SK-N-SH (cell line): ENCODE measurements at regions not wholly inside any gene's neighbourhood (a gene's known extent, or its start where the extent isn't known, plus 50 kb on each side); places are given as distances from the start of the nearest gene placed in this dataset.

Experiments
- CTCF ChIA-PET: fragments of 300-600, 350-600 bp; formaldehyde crosslinking; extraction: SDS; loops from one replicate; lab custom pipeline; 2021; lab: Yijun Ruan, JAX
- POLR2A ChIA-PET: fragments of 350-600 bp; sonication (Branson Sonifier 250); formaldehyde crosslinking; extraction: SDS; loops from one replicate; lab custom pipeline; 2020; ENCODE audit warnings: antibody characterized with exemption, inconsistent platforms; lab: Yijun Ruan, JAX
- DNase-seq: peaks from one replicate; pipeline ENCODE4 v3.0.0; 2012
- H2AFZ ChIP-seq: fragments of 200-600 bp; sonication (generic); 2 replicates; pipeline ENCODE4 v1.8.1; 2016; ENCODE audit warnings: antibody characterized with exemption, mild to moderate bottlenecking, low read depth
- H3F3A ChIP-seq: fragments of 200-600 bp; sonication (generic); replicated peaks from 2 replicates; pipeline ENCODE3; 2016; ENCODE audit warnings: antibody characterized with exemption, mild to moderate bottlenecking; ENCODE audit not compliant: insufficient read depth
- H3K27ac ChIP-seq, 2 experiments: fragments of 200-500 bp in 1 of 2; fragments of 200-600 bp in 1 of 2; sonication (Bioruptor generic) in 1 of 2; sonication (generic), shearing (Covaris generic) in 1 of 2; 2 replicates each; pipeline versions ENCODE4 v1.5.1 to v1.6.1; 2014 to 2016; ENCODE audit warnings: low read depth in 2 of 2, inconsistent platforms in 1 of 2, low read length in 1 of 2, mild to moderate bottlenecking in 1 of 2, mixed read lengths in 1 of 2
- H3K27me3 ChIP-seq: fragments of 200-600 bp; sonication (generic), shearing (Covaris generic); 2 replicates; pipeline ENCODE4 v1.6.1; 2016; ENCODE audit warnings: mixed run types; ENCODE audit not compliant: insufficient read depth
- H3K36me3 ChIP-seq, 2 experiments: fragments of 200-500 bp in 1 of 2; fragments of 200-600 bp in 1 of 2; sonication (Bioruptor generic) in 1 of 2; sonication (generic) in 1 of 2; replicated peaks in 1 of 2; 2 replicates each; pipeline versions ENCODE3 to v1.5.1; 2014 to 2016; ENCODE audit warnings: low read length in 1 of 2, mild to moderate bottlenecking in 1 of 2; ENCODE audit not compliant: insufficient read depth in 2 of 2, control insufficient read depth in 1 of 2
- H3K4me1 ChIP-seq, 2 experiments: fragments of 200-500 bp in 1 of 2; fragments of 200-600 bp in 1 of 2; sonication (Bioruptor generic) in 1 of 2; sonication (generic), shearing (Covaris generic) in 1 of 2; 2 replicates each; pipeline versions ENCODE4 v1.5.1 to v1.6.1; 2014 to 2016; ENCODE audit warnings: low read depth in 1 of 2, low read length in 1 of 2, mixed run types in 1 of 2; ENCODE audit not compliant: insufficient read depth in 2 of 2, control insufficient read depth in 1 of 2
- H3K4me2 ChIP-seq: fragments of 200-600 bp; sonication (generic), shearing (Covaris generic); 2 replicates; pipeline ENCODE4 v1.6.1; 2017; ENCODE audit warnings: mixed run types
- H3K4me3 ChIP-seq, 2 experiments: fragments of 200-500 bp in 1 of 2; fragments of 200-600 bp in 1 of 2; sonication (Bioruptor generic) in 1 of 2; sonication (generic), shearing (Covaris generic) in 1 of 2; 2 replicates each; pipeline versions ENCODE4 v1.5.1 to v1.8.1; 2014 to 2016; ENCODE audit warnings: low read depth in 2 of 2, inconsistent platforms in 1 of 2, low read length in 1 of 2, mild to moderate bottlenecking in 1 of 2, mixed read lengths in 1 of 2, moderate library complexity in 1 of 2
- H3K79me2 ChIP-seq: fragments of 200-600 bp; sonication (generic); 2 replicates; pipeline ENCODE4 v1.8.1; 2017; ENCODE audit warnings: mild to moderate bottlenecking; ENCODE audit not compliant: insufficient read depth
- H3K9ac ChIP-seq: fragments of 200-600 bp; sonication (generic); 2 replicates; pipeline ENCODE4 v1.6.1; 2017; ENCODE audit warnings: mixed run types
- H3K9me2 ChIP-seq: fragments of 200-600 bp; sonication (generic); 2 replicates; pipeline ENCODE4 v1.6.1; 2017; ENCODE audit warnings: mixed run types
- H3K9me3 ChIP-seq: fragments of 200-600 bp; sonication (generic); 2 replicates; pipeline ENCODE4 v1.6.1; 2017; ENCODE audit warnings: mixed run types, mild to moderate bottlenecking, moderate library complexity
- H4K20me1 ChIP-seq: fragments of 200-600 bp; sonication (generic); 2 replicates; pipeline ENCODE4 v1.6.1; 2017; ENCODE audit warnings: mild to moderate bottlenecking, mixed run types; ENCODE audit not compliant: insufficient read depth
- ELF1 ChIP-seq: IDR thresholded peaks from 2 replicates; pipeline ENCODE4 v1.4.0; 2012
- EP300 ChIP-seq, 2 experiments: IDR thresholded peaks; 2 replicates each; pipeline versions ENCODE4 v1.4.0 to v1.6.1; 2012; ENCODE audit warnings: borderline replicate concordance in 1 of 2, low read depth in 1 of 2, low read length in 1 of 2
- GABPA ChIP-seq: IDR thresholded peaks from 2 replicates; pipeline ENCODE4 v1.4.0; 2012; ENCODE audit warnings: low read depth, mild to moderate bottlenecking
- IRF3 ChIP-seq: fragments of 150-350 bp; IDR thresholded peaks from 2 replicates; pipeline ENCODE4 v1.6.1; 2016; ENCODE audit warnings: mild to moderate bottlenecking, low read depth, low read length
- JUND ChIP-seq: IDR thresholded peaks from 2 replicates; pipeline ENCODE4 v1.4.0; 2012
- MEF2A ChIP-seq: IDR thresholded peaks from 2 replicates; pipeline ENCODE4 v1.4.0; 2012; ENCODE audit warnings: low read depth, borderline replicate concordance
- MXI1 ChIP-seq: IDR thresholded peaks from 2 replicates; pipeline ENCODE4 v1.6.1; 2012; ENCODE audit warnings: mild to moderate bottlenecking, low read depth, low read length, improper control_type of control experiment
- RFX5 ChIP-seq: IDR thresholded peaks from 2 replicates; pipeline ENCODE4 v1.6.1; 2012; ENCODE audit warnings: mild to moderate bottlenecking, improper control_type of control experiment, low read length
- TCF12 ChIP-seq: IDR thresholded peaks from 2 replicates; pipeline ENCODE4 v1.4.0; 2012
- USF1 ChIP-seq: IDR thresholded peaks from 2 replicates; pipeline ENCODE4 v1.4.0; 2012; ENCODE audit warnings: low read depth, borderline replicate concordance
- WGBS: methylation state at CpG from one replicate; pipeline ENCODE4 v1.1.6; 2017; ENCODE audit warnings: low lambda C conversion rate; 5-methylcytosine and 5-hydroxymethylcytosine counted together
- TF ChIP-seq, protein P1 (sequence below): fragments of 150-350 bp; IDR thresholded peaks from 2 replicates; pipeline ENCODE4 v1.6.1; 2017; ENCODE audit warnings: antibody characterized with exemption, low read length, low read depth, borderline replicate concordance
- TF ChIP-seq, protein P2 (sequence below): fragments of 200-600 bp; sonication (generic); IDR thresholded peaks from 2 replicates; pipeline ENCODE4 v1.6.1; 2017; ENCODE audit warnings: antibody characterized with exemption, mild to moderate bottlenecking, moderate library complexity
- TF ChIP-seq, protein P3 (sequence below): IDR thresholded peaks from 2 replicates; pipeline ENCODE4 v1.4.0; 2012; ENCODE audit warnings: low read depth, borderline replicate concordance
- TF ChIP-seq, protein P4 (sequence below): IDR thresholded peaks from 2 replicates; pipeline ENCODE4 v1.4.0; 2012; ENCODE audit warnings: low read depth

DNA sequence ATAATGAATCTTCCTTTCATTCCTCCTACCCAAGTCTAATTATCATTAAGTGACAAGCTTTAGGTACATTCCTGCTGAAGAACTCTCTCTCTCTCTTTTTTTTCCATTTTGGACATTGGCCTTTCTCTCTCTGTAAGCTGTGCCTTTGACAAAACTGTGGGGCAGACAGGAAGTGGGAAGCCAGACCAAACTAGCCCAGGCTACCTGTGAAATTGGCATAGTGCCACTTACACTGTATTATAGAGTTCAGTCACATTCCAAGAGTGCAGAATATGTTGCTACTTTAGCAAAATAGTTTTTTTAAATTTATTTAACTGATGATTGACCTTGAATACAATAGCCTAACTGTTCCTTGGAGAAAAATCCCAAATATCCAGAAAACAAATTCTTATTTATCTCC is 381.5 kb upstream of the ETAA1 start (continued):
- no peak for TF ChIP-seq MXI1
- TF ChIP-seq, all 33 proteins: peak for 0

- H3K4me3 ChIP-seq, result no peak overlapping the region
- ChIA-PET POLR2A (no interaction called here), CTCF (no interaction called here)
- H3K9me3 ChIP-seq, result no peaks in the 10 kb centered on the region
- H3K27me3 ChIP-seq, result no peaks in the 10 kb centered on the region
- H2AFZ ChIP-seq, result no peak overlapping the region
- no peaks in the 10 kb centered on the region for H3K9me2 ChIP-seq
- H3K9ac ChIP-seq, result no peak overlapping the region
- no peaks in the 10 kb centered on the region; a peak in 1 of 4 replicates for H3K4me1 ChIP-seq
- H4K20me1 ChIP-seq, result no peaks in the 10 kb centered on the region
- H3K36me3 ChIP-seq, result no peaks in the 10 kb centered on the region
- H3K27ac ChIP-seq, result no peak overlapping the region
- H3K79me2 ChIP-seq, result no peaks in the 10 kb centered on the region
- WGBS, result 92% methylated on average over 1 of the region's 1 CpG
- H3K4me2 ChIP-seq, result no peak overlapping the region
- no peaks in the 10 kb centered on the region for H3F3A ChIP-seq
- no peak for TF ChIP-seq IRF3
- TF ChIP-seq GABPA, result no peak
- TF ChIP-seq, protein P1, sequence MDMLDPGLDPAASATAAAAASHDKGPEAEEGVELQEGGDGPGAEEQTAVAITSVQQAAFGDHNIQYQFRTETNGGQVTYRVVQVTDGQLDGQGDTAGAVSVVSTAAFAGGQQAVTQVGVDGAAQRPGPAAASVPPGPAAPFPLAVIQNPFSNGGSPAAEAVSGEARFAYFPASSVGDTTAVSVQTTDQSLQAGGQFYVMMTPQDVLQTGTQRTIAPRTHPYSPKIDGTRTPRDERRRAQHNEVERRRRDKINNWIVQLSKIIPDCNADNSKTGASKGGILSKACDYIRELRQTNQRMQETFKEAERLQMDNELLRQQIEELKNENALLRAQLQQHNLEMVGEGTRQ, result no peak
- no peak for TF ChIP-seq RFX5
- DNase-seq, result no peak
Observed at GRCh38 chr2:67018301-67018700, 378.8 kb upstream of the ETAA1 start.

DNA sequence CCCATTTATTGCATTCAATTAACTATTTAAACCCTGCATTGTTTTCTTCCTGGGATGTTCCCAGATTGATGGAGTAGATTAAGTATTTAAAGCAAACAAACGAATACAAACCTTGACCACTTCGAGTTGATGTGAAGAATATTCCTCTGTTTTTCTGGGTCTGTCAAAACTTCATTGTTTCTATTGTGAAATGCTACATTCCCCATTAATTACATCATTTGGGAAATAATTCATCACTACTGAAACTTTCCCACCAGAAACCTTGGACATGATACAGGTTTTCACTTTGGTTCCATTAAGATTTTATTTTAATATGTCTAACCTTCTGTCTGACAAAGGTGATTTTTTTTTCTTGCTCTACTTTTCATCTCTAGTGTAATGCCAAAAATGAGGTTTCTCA is 365.1 kb upstream of the ETAA1 start:
- Histone ChIP-seq H3F3A (no peaks in the 10 kb centered on the region), H3K4me1 (peaks cover 0 to 9% of the 10 kb centered on the region in 2 experiments; a peak in 2 of 4 replicates), H3K79me2 (no peaks in the 10 kb centered on the region), H3K36me3 (no peaks in the 10 kb centered on the region), H4K20me1 (no peaks in the 10 kb centered on the region), H3K27ac (no peak overlapping the region), H2AFZ (no peak overlapping the region), H3K9me2 (no peaks in the 10 kb centered on the region), H3K9ac (no peak overlapping the region), H3K27me3 (no peaks in the 10 kb centered on the region), H3K4me2 (no peak overlapping the region), H3K4me3 (no peak overlapping the region), H3K9me3 (peaks cover 3% of the 10 kb centered on the region; the same call in 1 of the 2 replicates)
- TF ChIP-seq TCF12, result no peak
- no peak for TF ChIP-seq EP300 (IDR thresholded peaks at IDR 0.05; ENCODE audit: borderline replicate concordance in 1 of 2, low read depth in 1 of 2, low read length in 1 of 2)
- DNase-seq, result no peak
- ChIA-PET CTCF (no interaction called here), POLR2A (no interaction called here)
- WGBS, result 71% methylated on average over 2 of the region's 2 CpGs

DNA sequence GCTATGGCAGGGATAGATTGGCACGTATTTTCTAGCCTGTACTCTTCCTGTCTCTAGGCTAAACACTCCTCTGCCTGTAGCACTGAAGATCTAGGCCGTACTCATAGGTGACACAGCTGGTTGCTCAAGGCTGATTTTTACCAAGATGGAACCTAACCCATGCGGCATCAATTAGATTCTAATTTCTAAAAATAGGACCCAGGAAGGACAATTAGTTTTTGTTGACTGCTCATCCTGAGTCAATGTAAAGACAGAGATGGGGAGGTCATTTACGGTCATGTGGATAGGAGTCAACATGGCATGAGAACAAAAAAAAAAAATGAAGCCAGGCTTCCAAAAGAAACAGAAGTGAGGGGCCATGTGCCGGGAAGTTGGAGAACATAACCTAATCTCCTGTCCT is 360.7 kb upstream of the ETAA1 start:
- no peaks in the 10 kb centered on the region for H3K9me2 ChIP-seq
- WGBS, result 80% methylated on average over 5 of the region's 5 CpGs
- no peak overlapping the region for H3K4me2 ChIP-seq
- ChIA-PET CTCF (no interaction called here), POLR2A (no interaction called here)
- H3K36me3 ChIP-seq, result no peaks in the 10 kb centered on the region
- no peak for DNase-seq
- no peaks in the 10 kb centered on the region for H3K27me3 ChIP-seq
- no peaks in the 10 kb centered on the region for H3K9me3 ChIP-seq
- no peak overlapping the region for H3K27ac ChIP-seq
- H2AFZ ChIP-seq, result no peak overlapping the region
- peaks cover 0 to 9% of the 10 kb centered on the region in 2 experiments; a peak in 2 of 4 replicates for H3K4me1 ChIP-seq
- H4K20me1 ChIP-seq, result no peaks in the 10 kb centered on the region
- H3K4me3 ChIP-seq, result no peak overlapping the region
- no peaks in the 10 kb centered on the region for H3F3A ChIP-seq
- no peaks in the 10 kb centered on the region for H3K79me2 ChIP-seq
- H3K9ac ChIP-seq, result no peak overlapping the region
- TF ChIP-seq JUND (no peak), EP300 (IDR thresholded peaks at IDR 0.05; ENCODE audit: borderline replicate concordance in 1 of 2, low read depth in 1 of 2, low read length in 1 of 2) (no peak), ELF1 (no peak), MEF2A (no peak), TCF12 (no peak), USF1 (no peak)
- TF ChIP-seq, protein P2, sequence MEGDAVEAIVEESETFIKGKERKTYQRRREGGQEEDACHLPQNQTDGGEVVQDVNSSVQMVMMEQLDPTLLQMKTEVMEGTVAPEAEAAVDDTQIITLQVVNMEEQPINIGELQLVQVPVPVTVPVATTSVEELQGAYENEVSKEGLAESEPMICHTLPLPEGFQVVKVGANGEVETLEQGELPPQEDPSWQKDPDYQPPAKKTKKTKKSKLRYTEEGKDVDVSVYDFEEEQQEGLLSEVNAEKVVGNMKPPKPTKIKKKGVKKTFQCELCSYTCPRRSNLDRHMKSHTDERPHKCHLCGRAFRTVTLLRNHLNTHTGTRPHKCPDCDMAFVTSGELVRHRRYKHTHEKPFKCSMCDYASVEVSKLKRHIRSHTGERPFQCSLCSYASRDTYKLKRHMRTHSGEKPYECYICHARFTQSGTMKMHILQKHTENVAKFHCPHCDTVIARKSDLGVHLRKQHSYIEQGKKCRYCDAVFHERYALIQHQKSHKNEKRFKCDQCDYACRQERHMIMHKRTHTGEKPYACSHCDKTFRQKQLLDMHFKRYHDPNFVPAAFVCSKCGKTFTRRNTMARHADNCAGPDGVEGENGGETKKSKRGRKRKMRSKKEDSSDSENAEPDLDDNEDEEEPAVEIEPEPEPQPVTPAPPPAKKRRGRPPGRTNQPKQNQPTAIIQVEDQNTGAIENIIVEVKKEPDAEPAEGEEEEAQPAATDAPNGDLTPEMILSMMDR, result no peak
- TF ChIP-seq, protein P3, sequence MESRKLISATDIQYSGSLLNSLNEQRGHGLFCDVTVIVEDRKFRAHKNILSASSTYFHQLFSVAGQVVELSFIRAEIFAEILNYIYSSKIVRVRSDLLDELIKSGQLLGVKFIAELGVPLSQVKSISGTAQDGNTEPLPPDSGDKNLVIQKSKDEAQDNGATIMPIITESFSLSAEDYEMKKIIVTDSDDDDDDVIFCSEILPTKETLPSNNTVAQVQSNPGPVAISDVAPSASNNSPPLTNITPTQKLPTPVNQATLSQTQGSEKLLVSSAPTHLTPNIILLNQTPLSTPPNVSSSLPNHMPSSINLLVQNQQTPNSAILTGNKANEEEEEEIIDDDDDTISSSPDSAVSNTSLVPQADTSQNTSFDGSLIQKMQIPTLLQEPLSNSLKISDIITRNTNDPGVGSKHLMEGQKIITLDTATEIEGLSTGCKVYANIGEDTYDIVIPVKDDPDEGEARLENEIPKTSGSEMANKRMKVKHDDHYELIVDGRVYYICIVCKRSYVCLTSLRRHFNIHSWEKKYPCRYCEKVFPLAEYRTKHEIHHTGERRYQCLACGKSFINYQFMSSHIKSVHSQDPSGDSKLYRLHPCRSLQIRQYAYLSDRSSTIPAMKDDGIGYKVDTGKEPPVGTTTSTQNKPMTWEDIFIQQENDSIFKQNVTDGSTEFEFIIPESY, result no peak
- TF ChIP-seq, protein P4, sequence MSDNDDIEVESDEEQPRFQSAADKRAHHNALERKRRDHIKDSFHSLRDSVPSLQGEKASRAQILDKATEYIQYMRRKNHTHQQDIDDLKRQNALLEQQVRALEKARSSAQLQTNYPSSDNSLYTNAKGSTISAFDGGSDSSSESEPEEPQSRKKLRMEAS, result no peak
